ENCODE measurements at regions not wholly inside any gene's neighbourhood (a gene's known extent, or its start where the extent isn't known, plus 50 kb on each side); places are given as distances from the start of the nearest gene placed in this dataset.

- TF ChIP-seq POLR2A (IDR thresholded peaks at IDR 0.05; ENCODE audit: low read depth, low read length) (no peak), TAF1 (IDR thresholded peaks at IDR 0.05; ENCODE audit: borderline replicate concordance, low read depth, low read length) (no peak), POLR2AphosphoS5 (IDR thresholded peaks at IDR 0.05; ENCODE audit: low read depth, low read length) (no peak)
These were observed 1676.4 kb upstream of the SLC39A10 start for GRCh38 chr2:193980599-193980998.

Measured in GM12892 (cell line).